MCF 10A (cell line): ENCODE measurements at regions not wholly inside any gene's neighbourhood (a gene's known extent, or its start where the extent isn't known, plus 50 kb on each side); places are given as distances from the start of the nearest gene placed in this dataset.

Source experiments
- BruUV-seq: library from RNA; stranded (reverse); fragments of 400-500 nt; replicated peaks from 2 replicates; lab custom pipeline; 2021; lab: Mats Ljungman, UMichigan
- CTCF ChIA-PET: fragments of 300-600 bp; sonication (Branson Sonifier 250); formaldehyde crosslinking; extraction: SDS; loops from one replicate; lab custom pipeline; 2021; ENCODE audit warnings: antibody characterized with exemption, inconsistent platforms; lab: Yijun Ruan, JAX
- POLR2A ChIA-PET: fragments of 300-600, 350-650 bp; sonication (Branson Sonifier 250); formaldehyde crosslinking; extraction: SDS; loops from one replicate; lab custom pipeline; 2020; ENCODE audit warnings: antibody characterized with exemption, inconsistent platforms; lab: Yijun Ruan, JAX
- DNase-seq: peaks from one replicate; pipeline ENCODE4 v3.0.0-alpha.2; 2018; ENCODE audit not compliant: unreplicated experiment
- H3K27ac Mint-ChIP-seq: one replicate; pipeline ENCODE4 v1.8.0; 2022; ENCODE audit warnings: mild to moderate bottlenecking, low read depth, mixed read lengths; ENCODE audit not compliant: unreplicated experiment
- H3K27me3 Mint-ChIP-seq: one replicate; pipeline ENCODE4 v1.8.0; 2022; ENCODE audit warnings: mixed read lengths; ENCODE audit not compliant: insufficient read depth, unreplicated experiment
- H3K36me3 Mint-ChIP-seq: one replicate; pipeline ENCODE4 v1.8.0; 2022; ENCODE audit warnings: mild to moderate bottlenecking, moderate library complexity, mixed read lengths; ENCODE audit not compliant: insufficient read depth, unreplicated experiment
- H3K4me1 Mint-ChIP-seq: one replicate; pipeline ENCODE4 v1.8.0; 2022; ENCODE audit warnings: mixed read lengths; ENCODE audit not compliant: insufficient read depth, unreplicated experiment
- H3K4me3 Mint-ChIP-seq: one replicate; pipeline ENCODE4 v1.8.0; 2022; ENCODE audit warnings: mild to moderate bottlenecking, moderate library complexity, mixed read lengths; ENCODE audit not compliant: unreplicated experiment
- H3K9me3 Mint-ChIP-seq: one replicate; pipeline ENCODE4 v1.8.0; 2022; ENCODE audit warnings: mixed read lengths; ENCODE audit not compliant: unreplicated experiment
- intact Hi-C: fragments of 100-400 bp; cut with micrococcal nuclease; formaldehyde crosslinking; loops from 2 replicates; pipeline ENCODE4 v1.14.1; 2022
- TF ChIP-seq, protein P1 (sequence below): fragments of 200-600 bp; IDR thresholded peaks from one replicate; pipeline ENCODE4 v1.8.0; 2022; ENCODE audit warnings: antibody characterized with exemption, mild to moderate bottlenecking; ENCODE audit not compliant: unreplicated experiment

GRCh38 chr4:143085659-143086058, 99.1 kb upstream of the USP38 start:
- intact Hi-C loops: loop anchor here (1.0 to 10.0 kb wide), 5 partner anchors 101 to 958 kb away; partner anchors contain the start of gene INPP4B
- no TSS peak for BruUV-seq
- no peak overlapping the region for H3K4me3 Mint-ChIP-seq

GRCh38 chr4:143089291-143089690, 95.4 kb upstream of the USP38 start:
- H3K27me3 Mint-ChIP-seq: no peaks in the 10 kb centered on the region
- TF ChIP-seq, protein P1, sequence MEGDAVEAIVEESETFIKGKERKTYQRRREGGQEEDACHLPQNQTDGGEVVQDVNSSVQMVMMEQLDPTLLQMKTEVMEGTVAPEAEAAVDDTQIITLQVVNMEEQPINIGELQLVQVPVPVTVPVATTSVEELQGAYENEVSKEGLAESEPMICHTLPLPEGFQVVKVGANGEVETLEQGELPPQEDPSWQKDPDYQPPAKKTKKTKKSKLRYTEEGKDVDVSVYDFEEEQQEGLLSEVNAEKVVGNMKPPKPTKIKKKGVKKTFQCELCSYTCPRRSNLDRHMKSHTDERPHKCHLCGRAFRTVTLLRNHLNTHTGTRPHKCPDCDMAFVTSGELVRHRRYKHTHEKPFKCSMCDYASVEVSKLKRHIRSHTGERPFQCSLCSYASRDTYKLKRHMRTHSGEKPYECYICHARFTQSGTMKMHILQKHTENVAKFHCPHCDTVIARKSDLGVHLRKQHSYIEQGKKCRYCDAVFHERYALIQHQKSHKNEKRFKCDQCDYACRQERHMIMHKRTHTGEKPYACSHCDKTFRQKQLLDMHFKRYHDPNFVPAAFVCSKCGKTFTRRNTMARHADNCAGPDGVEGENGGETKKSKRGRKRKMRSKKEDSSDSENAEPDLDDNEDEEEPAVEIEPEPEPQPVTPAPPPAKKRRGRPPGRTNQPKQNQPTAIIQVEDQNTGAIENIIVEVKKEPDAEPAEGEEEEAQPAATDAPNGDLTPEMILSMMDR: no peak
- H3K27ac Mint-ChIP-seq: no peak overlapping the region
- peaks cover 8% of the 10 kb centered on the region for H3K4me1 Mint-ChIP-seq
- BruUV-seq: no TSS peak
- intact Hi-C loops: loop anchor here (5.0 to 10.0 kb wide), 3 partner anchors 393 to 962 kb away; no protein-coding TSS in a partner anchor
- H3K9me3 Mint-ChIP-seq: no peaks in the 10 kb centered on the region
- no peak overlapping the region for H3K4me3 Mint-ChIP-seq
- CTCF ChIA-PET: interaction anchor here (1.7 kb wide), 1 partner anchor 243 kb away, joined by 4 read pairs; the partner anchor contains the start of gene INPP4B
- H3K36me3 Mint-ChIP-seq: no peaks in the 10 kb centered on the region
- DNase-seq: no peak
- POLR2A ChIA-PET: no interaction called here

More at GRCh38 chr4:143085659-143086058, 99.1 kb upstream of the USP38 start:
- CTCF ChIA-PET: interaction anchor here (0.7 kb wide), 1 partner anchor 33 kb away, joined by 3 read pairs; no protein-coding TSS in a partner anchor
- Mint-ChIP-seq H3K4me1 (peaks cover 14% of the 10 kb centered on the region), H3K36me3 (no peaks in the 10 kb centered on the region), H3K9me3 (no peaks in the 10 kb centered on the region), H3K27me3 (no peaks in the 10 kb centered on the region), H3K27ac (no peak overlapping the region)
- DNase-seq: no peak
- POLR2A ChIA-PET: interaction anchor here (0.7 kb wide), 2 partner anchors 59 to 123 kb away, joined by 3 read pairs; no protein-coding TSS in a partner anchor
- TF ChIP-seq, protein P1: no peak

GRCh38 chr4:143089847-143090246, 94.9 kb upstream of the USP38 start:
- Mint-ChIP-seq H3K27ac (no peak overlapping the region), H3K27me3 (no peaks in the 10 kb centered on the region), H3K36me3 (no peaks in the 10 kb centered on the region), H3K4me3 (no peak overlapping the region), H3K4me1 (peaks cover 6% of the 10 kb centered on the region), H3K9me3 (no peaks in the 10 kb centered on the region)
- no TSS peak for BruUV-seq
- intact Hi-C loops: loop anchor here (5.0 to 10.0 kb wide), 3 partner anchors 392 to 963 kb away; no protein-coding TSS in a partner anchor
- ChIA-PET POLR2A (no interaction called here), CTCF (interaction anchor here (1.7 kb wide), 1 partner anchor 243 kb away, joined by 4 read pairs; the partner anchor contains the start of gene INPP4B)
- TF ChIP-seq, protein P1: no peak
- DNase-seq: no peak

DNA sequence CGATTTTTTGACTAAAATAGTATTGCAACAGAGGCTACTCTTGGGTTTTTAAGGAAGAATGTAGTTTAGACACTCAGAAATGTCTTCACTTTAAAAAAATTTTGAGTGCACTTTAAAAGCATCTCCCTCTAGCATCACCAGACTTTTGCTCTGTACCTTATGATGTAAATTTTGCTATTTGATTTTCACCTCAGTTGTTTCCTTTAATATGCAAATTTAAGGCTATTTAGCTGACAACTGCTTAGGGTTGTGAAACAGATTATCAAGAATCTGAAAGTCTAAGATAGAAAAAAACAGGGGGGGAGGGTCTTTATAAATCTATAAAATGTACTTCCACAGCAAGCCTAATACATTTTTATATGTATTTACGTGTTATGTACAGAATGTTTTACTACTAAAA, 92.9 kb upstream of the USP38 start:
- CTCF ChIA-PET: interaction anchor here (1.6 kb wide), 1 partner anchor 7 kb away, joined by 5 read pairs; no protein-coding TSS in a partner anchor
- H3K27me3 Mint-ChIP-seq: no peaks in the 10 kb centered on the region
- no peak overlapping the region for H3K4me3 Mint-ChIP-seq
- no peak overlapping the region for H3K27ac Mint-ChIP-seq
- intact Hi-C loops: no loop called here
- H3K9me3 Mint-ChIP-seq: no peaks in the 10 kb centered on the region
- POLR2A ChIA-PET: no interaction called here
- no TSS peak for BruUV-seq
- no peak for DNase-seq
- H3K4me1 Mint-ChIP-seq: peaks cover 6% of the 10 kb centered on the region
- H3K36me3 Mint-ChIP-seq: no peaks in the 10 kb centered on the region
- TF ChIP-seq, protein P1: no peak
